GM12874 (cell line): ENCODE measurements at regions not wholly inside any gene's neighbourhood (a gene's known extent, or its start where the extent isn't known, plus 50 kb on each side); places are given as distances from the start of the nearest gene placed in this dataset.

Source experiments
- CTCF ChIP-seq: IDR thresholded peaks from 2 replicates; pipeline ENCODE4 v1.5.1; 2011; ENCODE audit warnings: low read depth, mild to moderate bottlenecking, control low read depth, low read length, moderate library complexity; ENCODE audit not compliant: insufficient read depth

- TF ChIP-seq CTCF: no peak
Measured at GRCh38 chr16:73329358-73330286, 281.7 kb upstream of the ZFHX3 start.

GRCh38 chr16:73326770-73327470, 279.0 kb upstream of the ZFHX3 start:
- TF ChIP-seq CTCF: no peak

GRCh38 chr16:73326221-73326620, 278.3 kb upstream of the ZFHX3 start:
- TF ChIP-seq CTCF: no peak

- TF ChIP-seq CTCF: no peak
Measured at GRCh38 chr16:73323880-73324279, 276.0 kb upstream of the ZFHX3 start.

- TF ChIP-seq CTCF: no peak
Measured at GRCh38 chr16:73322856-73323255, 274.9 kb upstream of the ZFHX3 start.

GRCh38 chr16:73321853-73322252, 273.9 kb upstream of the ZFHX3 start:
- TF ChIP-seq CTCF: no peak

GRCh38 chr16:73319737-73320136, 271.8 kb upstream of the ZFHX3 start:
- TF ChIP-seq CTCF: no peak
